PC-9 (cell line): ENCODE measurements at regions not wholly inside any gene's neighbourhood (a gene's known extent, or its start where the extent isn't known, plus 50 kb on each side); places are given as distances from the start of the nearest gene placed in this dataset.
A peak's percentile ranks its signal among the peaks of the same experiment; 100 is the strongest.

Source experiments
- BruUV-seq: library from RNA; stranded (reverse); fragments of 400-500 nt; replicated peaks from 2 replicates; lab custom pipeline; 2021; lab: Mats Ljungman, UMichigan
- CTCF ChIA-PET: fragments of 300-600 bp; sonication (Branson Sonifier 250); formaldehyde crosslinking; loops from one replicate; lab custom pipeline; 2022; ENCODE audit warnings: antibody characterized with exemption; lab: Charles Lee
- POLR2A ChIA-PET: fragments of 300-600 bp; sonication (Branson Sonifier 250); formaldehyde crosslinking; loops from one replicate; lab custom pipeline; 2022; ENCODE audit warnings: antibody characterized with exemption; ENCODE audit not compliant: unreplicated experiment; lab: Charles Lee
- DNase-seq, 2 experiments: peaks; one replicate each; pipeline versions ENCODE4 v3.0.0 to v3.0.0-alpha.2; 2015 to 2022; ENCODE audit warnings: mixed read lengths in 1 of 2
- H2AFZ ChIP-seq: fragments of 200-600 bp; sonication (generic); 2 replicates; pipeline ENCODE4 v1.8.1; 2017; ENCODE audit warnings: antibody characterized with exemption
- H3F3A ChIP-seq: fragments of 200-600 bp; sonication (generic); 2 replicates; pipeline ENCODE4 v1.8.1; 2017; ENCODE audit warnings: antibody characterized with exemption, mild to moderate bottlenecking, low read depth; ENCODE audit not compliant: insufficient read depth
- H3K27ac ChIP-seq: fragments of 200-600 bp; sonication (generic); 2 replicates; pipeline ENCODE4 v1.6.1; 2016; ENCODE audit warnings: mixed run types
- H3K27me3 ChIP-seq: fragments of 200-600 bp; sonication (generic); 2 replicates; pipeline ENCODE4 v1.6.1; 2016; ENCODE audit warnings: low read depth, mixed run types; ENCODE audit not compliant: insufficient read depth
- H3K36me3 ChIP-seq: fragments of 200-600 bp; sonication (generic); 2 replicates; pipeline ENCODE4 v1.6.1; 2016; ENCODE audit warnings: low read depth, mixed run types
- H3K4me1 ChIP-seq: fragments of 200-600 bp; sonication (generic); replicated peaks from 2 replicates; pipeline ENCODE4 v1.6.1; 2016; ENCODE audit warnings: mixed run types; ENCODE audit not compliant: insufficient read depth
- H3K4me2 ChIP-seq: fragments of 200-600 bp; sonication (generic); 2 replicates; pipeline ENCODE4 v1.6.1; 2017; ENCODE audit warnings: mixed run types
- H3K4me3 ChIP-seq: fragments of 200-600 bp; sonication (generic); 2 replicates; pipeline ENCODE4 v1.6.1; 2016; ENCODE audit warnings: mixed run types
- H3K79me2 ChIP-seq: fragments of 200-600 bp; sonication (generic); 2 replicates; pipeline ENCODE4 v1.6.1; 2017; ENCODE audit warnings: low read depth, mixed run types
- H3K9me2 ChIP-seq: fragments of 200-600 bp; sonication (generic); 2 replicates; pipeline ENCODE4 v1.8.1; 2017; ENCODE audit warnings: mild to moderate bottlenecking; ENCODE audit not compliant: insufficient read depth
- H3K9me3 ChIP-seq: fragments of 200-600 bp; sonication (generic); 2 replicates; pipeline ENCODE4 v1.8.1; 2016; ENCODE audit warnings: low read depth; ENCODE audit not compliant: insufficient read depth
- H4K20me1 ChIP-seq: fragments of 200-600 bp; sonication (generic); 2 replicates; pipeline ENCODE4 v1.8.1; 2017; ENCODE audit not compliant: insufficient read depth
- EZH2 ChIP-seq: fragments of 200-600 bp; sonication (generic); IDR thresholded peaks from 2 replicates; pipeline ENCODE4 v1.8.0; 2017; ENCODE audit warnings: antibody characterized with exemption, low read depth
- intact Hi-C: fragments of 100-400 bp; cut with micrococcal nuclease; formaldehyde crosslinking; loops from one replicate; pipeline ENCODE4 v1.10.0; 2022; ENCODE audit not compliant: unreplicated experiment
- TF ChIP-seq, protein P1 (sequence below): fragments of 200-600 bp; sonication (generic); conservative IDR thresholded peaks from 2 replicates; pipeline ENCODE4 v1.6.1; 2017; ENCODE audit warnings: mixed run types, antibody characterized with exemption, mild to moderate bottlenecking, moderate library complexity

DNA sequence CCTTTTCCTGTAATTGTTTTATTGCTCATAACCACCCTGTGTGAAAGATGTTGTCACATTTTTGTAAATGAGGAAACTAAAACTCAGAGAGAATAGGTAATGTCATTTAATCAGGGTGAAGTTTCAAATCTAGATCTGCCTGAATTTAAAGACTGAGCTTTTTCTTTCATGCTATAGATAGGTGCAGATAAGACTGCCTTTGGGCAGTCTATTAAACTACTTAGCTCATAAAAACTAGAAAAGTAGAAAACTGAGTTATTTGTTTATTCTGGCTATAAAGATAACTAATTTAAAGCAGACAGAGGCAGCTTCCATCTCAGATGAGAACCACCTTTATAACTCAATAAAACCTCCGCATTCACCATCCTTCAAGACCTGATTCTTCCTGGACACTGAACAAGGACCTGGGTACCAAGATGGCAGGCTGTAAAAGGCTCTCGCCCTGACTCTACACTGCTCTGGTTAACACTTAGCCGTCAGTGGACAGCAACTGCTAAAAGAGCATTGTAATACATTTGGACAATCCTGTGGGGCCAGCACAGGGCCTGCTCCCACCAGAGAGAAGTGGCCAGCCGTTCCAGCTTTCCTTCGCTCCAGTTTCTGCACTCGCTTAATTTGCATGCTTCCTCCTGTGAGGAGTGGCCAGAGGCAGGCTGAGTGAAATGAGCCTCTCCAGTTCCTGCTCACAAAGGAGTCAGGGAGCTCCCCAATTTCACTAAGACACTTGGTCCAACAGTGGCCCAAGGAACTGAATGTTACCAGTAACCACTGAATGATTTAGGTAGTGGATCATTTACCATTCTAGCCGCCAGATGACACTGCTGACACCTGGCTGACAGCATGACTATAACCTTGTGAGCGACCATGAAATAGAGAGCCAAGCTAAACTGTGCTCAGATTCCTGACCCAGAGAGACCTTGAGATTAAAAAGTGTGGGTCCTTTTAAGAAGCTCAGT lies 566.4 kb downstream of the EFNA5 start:
- Histone ChIP-seq H3K36me3 (no peaks in the 10 kb centered on the region), H3K79me2 (no peaks in the 10 kb centered on the region), H3K4me3 (no peak overlapping the region), H3K4me1 (no peaks in the 10 kb centered on the region; the same call in 1 of the 2 replicates), H3K27ac (no peak overlapping the region), H3K27me3 (no peaks in the 10 kb centered on the region), H3K9me2 (no peaks in the 10 kb centered on the region), H2AFZ (no peak overlapping the region; the same call in 1 of the 2 replicates), H3K4me2 (no peak overlapping the region), H3K9me3 (no peaks in the 10 kb centered on the region; the same call in none of the 2 replicates), H3F3A (no peaks in the 10 kb centered on the region), H4K20me1 (no peaks in the 10 kb centered on the region)
- CTCF ChIA-PET = no interaction called here
- peak in 1 of 2 experiments; percentile 2 for DNase-seq
- no TSS peak for BruUV-seq
- POLR2A ChIA-PET = no interaction called here
- TF ChIP-seq EZH2 = no peak
- TF ChIP-seq, protein P1, sequence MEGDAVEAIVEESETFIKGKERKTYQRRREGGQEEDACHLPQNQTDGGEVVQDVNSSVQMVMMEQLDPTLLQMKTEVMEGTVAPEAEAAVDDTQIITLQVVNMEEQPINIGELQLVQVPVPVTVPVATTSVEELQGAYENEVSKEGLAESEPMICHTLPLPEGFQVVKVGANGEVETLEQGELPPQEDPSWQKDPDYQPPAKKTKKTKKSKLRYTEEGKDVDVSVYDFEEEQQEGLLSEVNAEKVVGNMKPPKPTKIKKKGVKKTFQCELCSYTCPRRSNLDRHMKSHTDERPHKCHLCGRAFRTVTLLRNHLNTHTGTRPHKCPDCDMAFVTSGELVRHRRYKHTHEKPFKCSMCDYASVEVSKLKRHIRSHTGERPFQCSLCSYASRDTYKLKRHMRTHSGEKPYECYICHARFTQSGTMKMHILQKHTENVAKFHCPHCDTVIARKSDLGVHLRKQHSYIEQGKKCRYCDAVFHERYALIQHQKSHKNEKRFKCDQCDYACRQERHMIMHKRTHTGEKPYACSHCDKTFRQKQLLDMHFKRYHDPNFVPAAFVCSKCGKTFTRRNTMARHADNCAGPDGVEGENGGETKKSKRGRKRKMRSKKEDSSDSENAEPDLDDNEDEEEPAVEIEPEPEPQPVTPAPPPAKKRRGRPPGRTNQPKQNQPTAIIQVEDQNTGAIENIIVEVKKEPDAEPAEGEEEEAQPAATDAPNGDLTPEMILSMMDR = peak; percentile 47
- intact Hi-C loops = loop anchor here (1.0 kb wide), 2 partner anchors 468 to 569 kb away; no protein-coding TSS in a partner anchor

DNA sequence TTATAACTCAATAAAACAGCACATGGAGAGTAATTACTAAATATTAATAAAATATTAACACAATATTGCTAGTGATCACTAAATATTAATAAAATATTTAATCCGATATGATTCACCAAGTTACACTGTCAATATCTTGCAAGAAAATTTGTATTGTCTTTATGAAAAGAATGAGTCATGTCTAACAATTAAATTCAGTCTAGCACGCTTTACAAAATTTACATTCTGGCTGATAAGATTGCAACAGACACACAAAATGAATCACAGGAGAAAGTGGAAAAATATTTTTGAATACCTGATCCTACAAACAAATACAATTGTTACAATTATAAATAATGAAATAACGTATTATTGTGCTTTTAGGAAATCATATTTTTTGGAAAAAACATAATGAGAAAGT lies 567.2 kb downstream of the EFNA5 start:
- no peak overlapping the region for H3K27ac ChIP-seq
- no peaks in the 10 kb centered on the region for H3K27me3 ChIP-seq
- intact Hi-C loops = no loop called here
- no peak for DNase-seq
- no peaks in the 10 kb centered on the region for H3K9me2 ChIP-seq
- no peaks in the 10 kb centered on the region; the same call in 1 of the 2 replicates for H3K4me1 ChIP-seq
- no peaks in the 10 kb centered on the region for H3K36me3 ChIP-seq
- no peaks in the 10 kb centered on the region for H4K20me1 ChIP-seq
- no peaks in the 10 kb centered on the region for H3K79me2 ChIP-seq
- H3K4me3 ChIP-seq = no peak overlapping the region
- H3K9me3 ChIP-seq = no peaks in the 10 kb centered on the region; the same call in none of the 2 replicates
- BruUV-seq = no TSS peak
- H3K4me2 ChIP-seq = no peak overlapping the region
- ChIA-PET POLR2A (no interaction called here), CTCF (no interaction called here)
- H2AFZ ChIP-seq = no peak overlapping the region
- no peaks in the 10 kb centered on the region for H3F3A ChIP-seq
- TF ChIP-seq EZH2 = no peak
- TF ChIP-seq, protein P1 = no peak

DNA sequence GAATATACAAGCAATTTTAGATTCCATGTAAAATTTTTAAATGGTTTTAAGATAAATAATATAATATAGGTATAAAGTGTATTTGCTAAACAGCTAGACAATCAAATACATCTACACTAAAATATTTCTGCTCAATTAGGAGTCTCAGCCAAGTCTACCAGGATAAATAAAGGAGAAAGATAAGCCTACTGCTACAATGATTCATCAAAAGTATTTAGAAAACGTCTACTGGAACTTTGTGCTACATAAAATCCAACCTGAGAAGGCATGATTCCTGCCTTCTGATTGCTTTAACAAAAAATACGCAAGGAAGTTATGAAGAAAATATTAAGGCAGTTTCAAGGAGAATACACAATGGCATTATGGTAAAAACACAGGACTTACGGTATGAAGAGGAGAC lies 570.6 kb downstream of the EFNA5 start:
- TF ChIP-seq EZH2 = no peak
- TF ChIP-seq, protein P1 = no peak
- H3K4me1 ChIP-seq = no peaks in the 10 kb centered on the region; the same call in 1 of the 2 replicates
- no peak overlapping the region for H3K4me3 ChIP-seq
- H3K36me3 ChIP-seq = no peaks in the 10 kb centered on the region
- intact Hi-C loops = loop anchor here (2.0 kb wide), 1 partner anchor 39 kb away; no protein-coding TSS in a partner anchor
- H3K27ac ChIP-seq = no peak overlapping the region
- H2AFZ ChIP-seq = no peak overlapping the region
- no peaks in the 10 kb centered on the region for H3F3A ChIP-seq
- CTCF ChIA-PET = no interaction called here
- no peaks in the 10 kb centered on the region for H3K27me3 ChIP-seq
- H3K79me2 ChIP-seq = no peaks in the 10 kb centered on the region
- H4K20me1 ChIP-seq = no peaks in the 10 kb centered on the region
- H3K9me3 ChIP-seq = no peaks in the 10 kb centered on the region; the same call in 1 of the 2 replicates
- no peaks in the 10 kb centered on the region; the same call in 1 of the 2 replicates for H3K9me2 ChIP-seq
- DNase-seq = no peak
- H3K4me2 ChIP-seq = no peak overlapping the region
- POLR2A ChIA-PET = no interaction called here
- BruUV-seq = no TSS peak
